Vagina (tissue), 2 donors: ENCODE measurements at regions not wholly inside any gene's neighbourhood (a gene's known extent, or its start where the extent isn't known, plus 50 kb on each side); places are given as distances from the start of the nearest gene placed in this dataset.

Experiments used
- POLR2A ChIP-seq, 2 donors: fragments of 450-650 bp; IDR thresholded peaks; one replicate each; pipeline ENCODE4 v1.6.1; 2017; ENCODE audit warnings: antibody characterized with exemption in 2 of 2, mild to moderate bottlenecking in 2 of 2, moderate library complexity in 2 of 2
- POLR2AphosphoS5 ChIP-seq, 2 donors: sonication (generic); formaldehyde crosslinking; IDR thresholded peaks; one replicate each; pipeline ENCODE4 v1.9.0; 2017; ENCODE audit warnings: antibody characterized with exemption in 2 of 2, mild to moderate bottlenecking in 2 of 2, low read depth in 1 of 2; ENCODE audit not compliant: insufficient read depth in 1 of 2
- TF ChIP-seq, protein P1 (sequence below), 3 experiments: fragments of 450-650 bp in 2 of 3; fragments of 200-600 bp in 1 of 3; sonication (generic) in 1 of 3; IDR thresholded peaks; one replicate each; pipeline ENCODE4 v1.5.1; 2017 to 2019; ENCODE audit warnings: antibody characterized with exemption in 3 of 3, mild to moderate bottlenecking in 2 of 3, moderate library complexity in 2 of 3

GRCh38 chr7:54901840-54902239 lies 117.0 kb upstream of the EGFR start:
- TF ChIP-seq POLR2A (IDR thresholded peaks at IDR 0.05), result no peak
- TF ChIP-seq, protein P1, sequence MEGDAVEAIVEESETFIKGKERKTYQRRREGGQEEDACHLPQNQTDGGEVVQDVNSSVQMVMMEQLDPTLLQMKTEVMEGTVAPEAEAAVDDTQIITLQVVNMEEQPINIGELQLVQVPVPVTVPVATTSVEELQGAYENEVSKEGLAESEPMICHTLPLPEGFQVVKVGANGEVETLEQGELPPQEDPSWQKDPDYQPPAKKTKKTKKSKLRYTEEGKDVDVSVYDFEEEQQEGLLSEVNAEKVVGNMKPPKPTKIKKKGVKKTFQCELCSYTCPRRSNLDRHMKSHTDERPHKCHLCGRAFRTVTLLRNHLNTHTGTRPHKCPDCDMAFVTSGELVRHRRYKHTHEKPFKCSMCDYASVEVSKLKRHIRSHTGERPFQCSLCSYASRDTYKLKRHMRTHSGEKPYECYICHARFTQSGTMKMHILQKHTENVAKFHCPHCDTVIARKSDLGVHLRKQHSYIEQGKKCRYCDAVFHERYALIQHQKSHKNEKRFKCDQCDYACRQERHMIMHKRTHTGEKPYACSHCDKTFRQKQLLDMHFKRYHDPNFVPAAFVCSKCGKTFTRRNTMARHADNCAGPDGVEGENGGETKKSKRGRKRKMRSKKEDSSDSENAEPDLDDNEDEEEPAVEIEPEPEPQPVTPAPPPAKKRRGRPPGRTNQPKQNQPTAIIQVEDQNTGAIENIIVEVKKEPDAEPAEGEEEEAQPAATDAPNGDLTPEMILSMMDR (IDR thresholded peaks at IDR 0.05), result no peak
- no peak for TF ChIP-seq POLR2AphosphoS5 (IDR thresholded peaks at IDR 0.05; ENCODE audit: insufficient read depth in 1 of 2, low read depth in 1 of 2)
